ENCODE measurements at regions not wholly inside any gene's neighbourhood (a gene's known extent, or its start where the extent isn't known, plus 50 kb on each side); places are given as distances from the start of the nearest gene placed in this dataset.
"Not testable (repeated sequence)": the region's sequence is repeated elsewhere in the genome, so short reads cannot be mapped to it uniquely, and the experiment has no call there.

- no peak for DNase-seq (ENCODE audit: unreplicated experiment)
- no peak overlapping the region for H3K4me3 Mint-ChIP-seq (ENCODE audit: unreplicated experiment)
- no TSS peak for BruUV-seq (replicated peaks)
- CTCF ChIA-PET, result no interaction called here
- H3K27ac Mint-ChIP-seq (ENCODE audit: low read depth, unreplicated experiment), result no peak overlapping the region
- no peak for TF ChIP-seq CTCF (IDR thresholded peaks at IDR 0.05; ENCODE audit: unreplicated experiment)
- intact Hi-C loops (cut with micrococcal nuclease), result no loop called here
- peaks cover 8% of the 10 kb centered on the region for H3K4me1 Mint-ChIP-seq (ENCODE audit: insufficient read depth, unreplicated experiment)
- POLR2A ChIA-PET, result no interaction called here
- no peaks in the 10 kb centered on the region for H3K36me3 Mint-ChIP-seq (ENCODE audit: insufficient read depth, unreplicated experiment)
- H3K9me3 Mint-ChIP-seq (ENCODE audit: unreplicated experiment), result peaks cover 8% of the 10 kb centered on the region
- no peaks in the 10 kb centered on the region for H3K27me3 Mint-ChIP-seq (ENCODE audit: insufficient read depth, unreplicated experiment)
These were observed 173.5 kb downstream of the ADAM29 start for GRCh38 chr4:175091649-175092048.

- peaks cover 8% of the 10 kb centered on the region for H3K9me3 Mint-ChIP-seq (ENCODE audit: unreplicated experiment)
- intact Hi-C loops (cut with micrococcal nuclease), result no loop called here
- H3K27me3 Mint-ChIP-seq (ENCODE audit: insufficient read depth, unreplicated experiment), result no peaks in the 10 kb centered on the region
- BruUV-seq (replicated peaks), result no TSS peak
- no peaks in the 10 kb centered on the region for H3K36me3 Mint-ChIP-seq (ENCODE audit: insufficient read depth, unreplicated experiment)
- DNase-seq (ENCODE audit: unreplicated experiment), result no peak
- TF ChIP-seq CTCF (IDR thresholded peaks at IDR 0.05; ENCODE audit: unreplicated experiment), result no peak
- ChIA-PET POLR2A (no interaction called here), CTCF (no interaction called here)
- H3K4me3 Mint-ChIP-seq (ENCODE audit: unreplicated experiment), result no peak overlapping the region
- H3K27ac Mint-ChIP-seq (ENCODE audit: low read depth, unreplicated experiment), result no peak overlapping the region
- H3K4me1 Mint-ChIP-seq (ENCODE audit: insufficient read depth, unreplicated experiment), result peaks cover 3% of the 10 kb centered on the region
These were observed 174.0 kb downstream of the ADAM29 start for GRCh38 chr4:175092114-175092513.

GRCh38 chr4:175093055-175093454, 174.9 kb downstream of the ADAM29 start:
- H3K9me3 Mint-ChIP-seq (ENCODE audit: unreplicated experiment); POLR2A ChIA-PET; H3K36me3 Mint-ChIP-seq (ENCODE audit: insufficient read depth, unreplicated experiment); H3K27ac Mint-ChIP-seq (ENCODE audit: low read depth, unreplicated experiment); H3K4me3 Mint-ChIP-seq (ENCODE audit: unreplicated experiment); DNase-seq (ENCODE audit: unreplicated experiment); H3K27me3 Mint-ChIP-seq (ENCODE audit: insufficient read depth, unreplicated experiment); BruUV-seq (replicated peaks); intact Hi-C loops (cut with micrococcal nuclease); H3K4me1 Mint-ChIP-seq (ENCODE audit: insufficient read depth, unreplicated experiment): not testable (repeated sequence)
- CTCF ChIA-PET, result interaction anchor here (0.9 kb wide), 1 partner anchor 330 kb away, joined by 3 read pairs; no protein-coding TSS in a partner anchor

- no peak for TF ChIP-seq CTCF (IDR thresholded peaks at IDR 0.05; ENCODE audit: unreplicated experiment)
- H3K27ac Mint-ChIP-seq (ENCODE audit: low read depth, unreplicated experiment), result peak overlapping the region; percentile 77
- ChIA-PET CTCF (no interaction called here), POLR2A (no interaction called here)
- H3K27me3 Mint-ChIP-seq (ENCODE audit: insufficient read depth, unreplicated experiment), result no peaks in the 10 kb centered on the region
- BruUV-seq (replicated peaks), result no TSS peak
- no peak overlapping the region for H3K4me3 Mint-ChIP-seq (ENCODE audit: unreplicated experiment)
- H3K9me3 Mint-ChIP-seq (ENCODE audit: unreplicated experiment), result peaks cover 3% of the 10 kb centered on the region
- DNase-seq (ENCODE audit: unreplicated experiment), result no peak
- H3K36me3 Mint-ChIP-seq (ENCODE audit: insufficient read depth, unreplicated experiment), result no peaks in the 10 kb centered on the region
- intact Hi-C loops (cut with micrococcal nuclease), result no loop called here
- no peaks in the 10 kb centered on the region for H3K4me1 Mint-ChIP-seq (ENCODE audit: insufficient read depth, unreplicated experiment)
These were observed 185.2 kb downstream of the ADAM29 start for GRCh38 chr4:175103403-175103802.

- DNase-seq (ENCODE audit: unreplicated experiment), result no peak
- Mint-ChIP-seq H3K27me3 (ENCODE audit: insufficient read depth, unreplicated experiment) (no peaks in the 10 kb centered on the region), H3K36me3 (ENCODE audit: insufficient read depth, unreplicated experiment) (no peaks in the 10 kb centered on the region), H3K4me1 (ENCODE audit: insufficient read depth, unreplicated experiment) (no peaks in the 10 kb centered on the region), H3K27ac (ENCODE audit: low read depth, unreplicated experiment) (no peak overlapping the region), H3K9me3 (ENCODE audit: unreplicated experiment) (peaks cover 22% of the 10 kb centered on the region), H3K4me3 (ENCODE audit: unreplicated experiment) (no peak overlapping the region)
- no TSS peak for BruUV-seq (replicated peaks)
- TF ChIP-seq CTCF (IDR thresholded peaks at IDR 0.05; ENCODE audit: unreplicated experiment), result no peak
- ChIA-PET POLR2A (no interaction called here), CTCF (no interaction called here)
- intact Hi-C loops (cut with micrococcal nuclease), result no loop called here
These were observed 188.1 kb downstream of the ADAM29 start for GRCh38 chr4:175106301-175106700.
